ENCODE measurements at regions not wholly inside any gene's neighbourhood (a gene's known extent, or its start where the extent isn't known, plus 50 kb on each side); places are given as distances from the start of the nearest gene placed in this dataset.

- TF ChIP-seq SUZ12 (IDR thresholded peaks at IDR 0.05) (no peak), ELF4 (IDR thresholded peaks at IDR 0.05) (no peak), SP1 (IDR thresholded peaks at IDR 0.05) (no peak), TARDBP (IDR thresholded peaks at IDR 0.05) (no peak), FOXA1 (IDR thresholded peaks at IDR 0.05) (no peak), HDGF (IDR thresholded peaks at IDR 0.05; ENCODE audit: borderline replicate concordance) (no peak), FOXM1 (IDR thresholded peaks at IDR 0.05; ENCODE audit: borderline replicate concordance) (no peak), NFRKB (IDR thresholded peaks at IDR 0.05) (no peak), PKNOX1 (IDR thresholded peaks at IDR 0.05) (no peak), ARNT (IDR thresholded peaks at IDR 0.05) (no peak), ZNF384 (IDR thresholded peaks at IDR 0.05) (no peak), FOXK2 (IDR thresholded peaks at IDR 0.05) (no peak), BHLHE40 (IDR thresholded peaks at IDR 0.05; ENCODE audit: borderline replicate concordance) (no peak)
These were observed 223.9 kb upstream of the ZBED5 start for GRCh38 chr11:11081776-11082175.
